ENCODE measurements at regions not wholly inside any gene's neighbourhood (a gene's known extent, or its start where the extent isn't known, plus 50 kb on each side); places are given as distances from the start of the nearest gene placed in this dataset.

GRCh38 chr2:34724107-34724506, 1125.0 kb upstream of the FAM98A start:
- TF ChIP-seq SPI1 (IDR thresholded peaks at IDR 0.05; ENCODE audit: borderline replicate concordance, low read depth) = no peak
- no peak for TF ChIP-seq POLR2AphosphoS5 (IDR thresholded peaks at IDR 0.05; ENCODE audit: low read depth)
- TF ChIP-seq REST (IDR thresholded peaks at IDR 0.05; ENCODE audit: insufficient replicate concordance, low read depth) = no peak
- no peak for TF ChIP-seq CTCF (IDR thresholded peaks at IDR 0.05; ENCODE audit: insufficient read depth, low read length)
- no peak for TF ChIP-seq GABPA (IDR thresholded peaks at IDR 0.05; ENCODE audit: low read depth)
- Histone ChIP-seq H3K27me3 (ENCODE audit: insufficient read depth, poor library complexity, severe bottlenecking) (no peaks in the 10 kb centered on the region), H3K4me3 (replicated peaks; ENCODE audit: insufficient read depth, low read length) (no peak overlapping the region), H3K27ac (replicated peaks) (no peak overlapping the region)
- DNase-seq (ENCODE audit: low read depth in 1 of 2, low spot score in 1 of 2) = no peak

GRCh38 chr2:34723683-34724082, 1124.6 kb upstream of the FAM98A start:
- Histone ChIP-seq H3K27ac (replicated peaks) (no peak overlapping the region), H3K27me3 (ENCODE audit: insufficient read depth, poor library complexity, severe bottlenecking) (no peaks in the 10 kb centered on the region), H3K4me3 (replicated peaks; ENCODE audit: insufficient read depth, low read length) (no peak overlapping the region)
- no peak for TF ChIP-seq SPI1 (IDR thresholded peaks at IDR 0.05; ENCODE audit: borderline replicate concordance, low read depth)
- TF ChIP-seq REST (IDR thresholded peaks at IDR 0.05; ENCODE audit: insufficient replicate concordance, low read depth) = no peak
- no peak for TF ChIP-seq GABPA (IDR thresholded peaks at IDR 0.05; ENCODE audit: low read depth)
- TF ChIP-seq CTCF (IDR thresholded peaks at IDR 0.05; ENCODE audit: insufficient read depth, low read length) = no peak
- no peak for TF ChIP-seq POLR2AphosphoS5 (IDR thresholded peaks at IDR 0.05; ENCODE audit: low read depth)
- no peak for DNase-seq (ENCODE audit: low read depth in 1 of 2, low spot score in 1 of 2)

- H3K27me3 ChIP-seq (ENCODE audit: insufficient read depth, poor library complexity, severe bottlenecking) = no peaks in the 10 kb centered on the region
- no peak overlapping the region for H3K4me3 ChIP-seq (replicated peaks; ENCODE audit: insufficient read depth, low read length)
- no peak overlapping the region for H3K27ac ChIP-seq (replicated peaks)
- DNase-seq (ENCODE audit: low read depth in 1 of 2, low spot score in 1 of 2) = no peak
- TF ChIP-seq GABPA (IDR thresholded peaks at IDR 0.05; ENCODE audit: low read depth) (no peak), REST (IDR thresholded peaks at IDR 0.05; ENCODE audit: insufficient replicate concordance, low read depth) (no peak), SPI1 (IDR thresholded peaks at IDR 0.05; ENCODE audit: borderline replicate concordance, low read depth) (no peak), POLR2AphosphoS5 (IDR thresholded peaks at IDR 0.05; ENCODE audit: low read depth) (no peak), CTCF (IDR thresholded peaks at IDR 0.05; ENCODE audit: insufficient read depth, low read length) (no peak)
Measured at GRCh38 chr2:34719206-34719605, 1120.1 kb upstream of the FAM98A start.

Data from HL-60 (cell line).